ENCODE measurements at regions not wholly inside any gene's neighbourhood (a gene's known extent, or its start where the extent isn't known, plus 50 kb on each side); places are given as distances from the start of the nearest gene placed in this dataset.
"Not testable (repeated sequence)": the region's sequence is repeated elsewhere in the genome, so short reads cannot be mapped to it uniquely, and the experiment has no call there.

DNA sequence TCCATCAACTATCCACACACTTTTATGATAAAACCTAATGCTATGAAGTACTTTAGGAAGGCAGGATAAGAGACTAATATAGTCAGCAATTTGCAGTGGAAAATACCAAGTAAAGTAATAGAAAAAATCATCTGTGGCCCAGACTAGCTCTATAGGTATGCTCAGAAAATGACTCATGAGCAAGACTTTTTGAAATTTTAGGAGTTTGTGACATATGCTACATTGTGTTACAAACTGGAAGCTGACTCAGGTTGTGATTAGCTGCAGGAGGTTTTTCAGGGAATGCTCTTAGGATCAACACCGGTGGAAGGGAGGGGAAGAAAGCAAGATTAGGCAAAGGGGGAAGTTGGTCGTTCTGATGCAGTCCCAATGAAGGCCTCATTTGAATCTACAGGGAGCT lies 56.1 kb downstream of the FEZF1 start:
- Histone ChIP-seq H3K9ac (ENCODE audit: low read length) (no peak overlapping the region), H3K4me1 (ENCODE audit: control insufficient read depth in 2 of 2, insufficient read depth in 2 of 2, low read length in 2 of 2) (no peaks in the 10 kb centered on the region), H3K27me3 (replicated peaks in 1 of 4; ENCODE audit: control extremely low read depth in 1 of 4, control insufficient read depth in 3 of 4, insufficient read depth in 4 of 4, low read length in 3 of 4) (no peaks in the 10 kb centered on the region), H3K79me2 (ENCODE audit: control insufficient read depth, insufficient read depth, low read length) (no peaks in the 10 kb centered on the region), H4K20me1 (ENCODE audit: control insufficient read depth, insufficient read depth, low read length, poor library complexity, severe bottlenecking) (no peaks in the 10 kb centered on the region), H3K4me3 (ENCODE audit: control extremely low read depth in 1 of 5, extremely low read depth in 1 of 5, insufficient read depth in 1 of 5, low read depth in 2 of 5, low read length in 4 of 5) (no peak overlapping the region), H3K27ac (ENCODE audit: low read length in 2 of 2) (no peak overlapping the region), H3K9me3 (ENCODE audit: control extremely low read depth in 1 of 3, control insufficient read depth in 2 of 3, insufficient read depth in 1 of 3, low read length in 2 of 3) (peaks cover 0 to 5% (median 0%) of the 10 kb centered on the region in 3 donors), H2AFZ (ENCODE audit: insufficient read depth, low read depth, low read length, poor library complexity, severe bottlenecking) (no peak overlapping the region), H3K4me2 (replicated peaks; ENCODE audit: low read depth, low read length, poor library complexity, severe bottlenecking) (no peak overlapping the region), H3K36me3 (replicated peaks in 1 of 2; ENCODE audit: control extremely low read depth in 1 of 2, control insufficient read depth in 1 of 2, extremely low read depth in 1 of 2, insufficient read depth in 2 of 2, low read length in 1 of 2) (no peaks in the 10 kb centered on the region)
- intact Hi-C loops (cut with micrococcal nuclease) = no loop called here
- ChIA-PET CTCF (no interaction called here), POLR2A (no interaction called here)
- TF ChIP-seq, protein P1, sequence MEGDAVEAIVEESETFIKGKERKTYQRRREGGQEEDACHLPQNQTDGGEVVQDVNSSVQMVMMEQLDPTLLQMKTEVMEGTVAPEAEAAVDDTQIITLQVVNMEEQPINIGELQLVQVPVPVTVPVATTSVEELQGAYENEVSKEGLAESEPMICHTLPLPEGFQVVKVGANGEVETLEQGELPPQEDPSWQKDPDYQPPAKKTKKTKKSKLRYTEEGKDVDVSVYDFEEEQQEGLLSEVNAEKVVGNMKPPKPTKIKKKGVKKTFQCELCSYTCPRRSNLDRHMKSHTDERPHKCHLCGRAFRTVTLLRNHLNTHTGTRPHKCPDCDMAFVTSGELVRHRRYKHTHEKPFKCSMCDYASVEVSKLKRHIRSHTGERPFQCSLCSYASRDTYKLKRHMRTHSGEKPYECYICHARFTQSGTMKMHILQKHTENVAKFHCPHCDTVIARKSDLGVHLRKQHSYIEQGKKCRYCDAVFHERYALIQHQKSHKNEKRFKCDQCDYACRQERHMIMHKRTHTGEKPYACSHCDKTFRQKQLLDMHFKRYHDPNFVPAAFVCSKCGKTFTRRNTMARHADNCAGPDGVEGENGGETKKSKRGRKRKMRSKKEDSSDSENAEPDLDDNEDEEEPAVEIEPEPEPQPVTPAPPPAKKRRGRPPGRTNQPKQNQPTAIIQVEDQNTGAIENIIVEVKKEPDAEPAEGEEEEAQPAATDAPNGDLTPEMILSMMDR (IDR thresholded peaks at IDR 0.05) = no peak
- TF ChIP-seq EZH2 (IDR thresholded peaks at IDR 0.05; ENCODE audit: borderline replicate concordance, insufficient read depth, low read depth, low read length, poor library complexity, severe bottlenecking) = no peak
- DNase-seq (no peak), ATAC-seq (ENCODE audit: low read depth) (no peak)
- Mint-ChIP-seq H3K27me3 (no peaks in the 10 kb centered on the region), H3K4me1 (no peaks in the 10 kb centered on the region), H3K27ac (no peak overlapping the region), H3K9me3 (ENCODE audit: insufficient read depth) (peaks cover 2% of the 10 kb centered on the region), H3K4me3 (no peak overlapping the region)
- 29% methylated on average over 2 of the region's 2 CpGs for WGBS (ENCODE audit: insufficient coverage)

DNA sequence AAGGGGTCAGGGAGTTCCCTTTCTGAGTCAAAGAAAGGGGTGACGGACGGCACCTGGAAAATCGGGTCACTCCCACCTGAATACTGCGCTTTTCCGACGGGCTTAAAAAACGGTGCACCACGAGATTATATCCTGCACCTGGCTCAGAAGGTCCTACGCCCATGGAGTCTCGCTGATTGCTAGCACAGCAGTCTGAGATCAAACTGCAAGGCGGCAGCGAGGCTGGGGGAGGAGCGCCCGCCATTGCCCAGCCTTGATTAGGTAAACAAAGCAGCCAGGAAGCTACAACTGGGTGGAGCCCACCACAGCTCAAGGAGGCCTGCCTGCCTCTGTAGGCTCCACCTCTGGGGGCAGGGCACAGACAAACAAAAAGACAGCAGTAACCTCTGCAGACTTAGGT lies 65.8 kb downstream of the FEZF1 start:
- WGBS (ENCODE audit: insufficient coverage) = 83% methylated on average over 11 of the region's 14 CpGs
- H3K9me3 Mint-ChIP-seq (ENCODE audit: insufficient read depth); H3K27me3 Mint-ChIP-seq; H3K4me2 ChIP-seq (replicated peaks; ENCODE audit: low read depth, low read length, poor library complexity, severe bottlenecking); H3K9me3 ChIP-seq (ENCODE audit: control extremely low read depth in 1 of 3, control insufficient read depth in 2 of 3, insufficient read depth in 1 of 3, low read length in 2 of 3); intact Hi-C loops (cut with micrococcal nuclease); H3K4me3 Mint-ChIP-seq; POLR2A ChIA-PET; H3K4me3 ChIP-seq (ENCODE audit: control extremely low read depth in 1 of 5, extremely low read depth in 1 of 5, insufficient read depth in 1 of 5, low read depth in 2 of 5, low read length in 4 of 5); H4K20me1 ChIP-seq (ENCODE audit: control insufficient read depth, insufficient read depth, low read length, poor library complexity, severe bottlenecking); H3K27ac Mint-ChIP-seq; H3K4me1 Mint-ChIP-seq; H3K4me1 ChIP-seq (ENCODE audit: control insufficient read depth in 2 of 2, insufficient read depth in 2 of 2, low read length in 2 of 2); H3K79me2 ChIP-seq (ENCODE audit: control insufficient read depth, insufficient read depth, low read length); DNase-seq; ATAC-seq (ENCODE audit: low read depth); H3K9ac ChIP-seq (ENCODE audit: low read length); CTCF ChIA-PET; H3K36me3 ChIP-seq (replicated peaks in 1 of 2; ENCODE audit: control extremely low read depth in 1 of 2, control insufficient read depth in 1 of 2, extremely low read depth in 1 of 2, insufficient read depth in 2 of 2, low read length in 1 of 2); H3K27me3 ChIP-seq (replicated peaks in 1 of 4; ENCODE audit: control extremely low read depth in 1 of 4, control insufficient read depth in 3 of 4, insufficient read depth in 4 of 4, low read length in 3 of 4); H3K27ac ChIP-seq (ENCODE audit: low read length in 2 of 2); H2AFZ ChIP-seq (ENCODE audit: insufficient read depth, low read depth, low read length, poor library complexity, severe bottlenecking): not testable (repeated sequence)

GRCh38 chr7:122238297-122238696 lies 66.3 kb downstream of the FEZF1 start:
- H3K4me1 Mint-ChIP-seq; H3K27ac Mint-ChIP-seq; H3K4me3 ChIP-seq (ENCODE audit: control extremely low read depth in 1 of 5, extremely low read depth in 1 of 5, insufficient read depth in 1 of 5, low read depth in 2 of 5, low read length in 4 of 5); H3K4me1 ChIP-seq (ENCODE audit: control insufficient read depth in 2 of 2, insufficient read depth in 2 of 2, low read length in 2 of 2); DNase-seq; H3K9me3 Mint-ChIP-seq (ENCODE audit: insufficient read depth); H3K4me3 Mint-ChIP-seq; H2AFZ ChIP-seq (ENCODE audit: insufficient read depth, low read depth, low read length, poor library complexity, severe bottlenecking); CTCF ChIA-PET; H3K79me2 ChIP-seq (ENCODE audit: control insufficient read depth, insufficient read depth, low read length); POLR2A ChIA-PET; H4K20me1 ChIP-seq (ENCODE audit: control insufficient read depth, insufficient read depth, low read length, poor library complexity, severe bottlenecking); H3K27me3 Mint-ChIP-seq; H3K9me3 ChIP-seq (ENCODE audit: control extremely low read depth in 1 of 3, control insufficient read depth in 2 of 3, insufficient read depth in 1 of 3, low read length in 2 of 3); H3K36me3 ChIP-seq (replicated peaks in 1 of 2; ENCODE audit: control extremely low read depth in 1 of 2, control insufficient read depth in 1 of 2, extremely low read depth in 1 of 2, insufficient read depth in 2 of 2, low read length in 1 of 2); H3K27me3 ChIP-seq (replicated peaks in 1 of 4; ENCODE audit: control extremely low read depth in 1 of 4, control insufficient read depth in 3 of 4, insufficient read depth in 4 of 4, low read length in 3 of 4); H3K27ac ChIP-seq (ENCODE audit: low read length in 2 of 2); ATAC-seq (ENCODE audit: low read depth); intact Hi-C loops (cut with micrococcal nuclease); H3K9ac ChIP-seq (ENCODE audit: low read length); H3K4me2 ChIP-seq (replicated peaks; ENCODE audit: low read depth, low read length, poor library complexity, severe bottlenecking): not testable (repeated sequence)
- 94% methylated on average over 9 of the region's 13 CpGs for WGBS (ENCODE audit: insufficient coverage)
